WI38 (cell line): ENCODE measurements at regions not wholly inside any gene's neighbourhood (a gene's known extent, or its start where the extent isn't known, plus 50 kb on each side); places are given as distances from the start of the nearest gene placed in this dataset.
"Not testable (repeated sequence)": the region's sequence is repeated elsewhere in the genome, so short reads cannot be mapped to it uniquely, and the experiment has no call there.

Experiments
- H3K4me3 ChIP-seq: 2 replicates; pipeline ENCODE4 v1.5.1; 2011; ENCODE audit warnings: low read depth, mild to moderate bottlenecking, control low read depth, low read length
- CTCF ChIP-seq: IDR thresholded peaks from 2 replicates; pipeline ENCODE4 v1.5.1; 2012; ENCODE audit warnings: low read depth, mild to moderate bottlenecking, control low read depth, low read length

DNA sequence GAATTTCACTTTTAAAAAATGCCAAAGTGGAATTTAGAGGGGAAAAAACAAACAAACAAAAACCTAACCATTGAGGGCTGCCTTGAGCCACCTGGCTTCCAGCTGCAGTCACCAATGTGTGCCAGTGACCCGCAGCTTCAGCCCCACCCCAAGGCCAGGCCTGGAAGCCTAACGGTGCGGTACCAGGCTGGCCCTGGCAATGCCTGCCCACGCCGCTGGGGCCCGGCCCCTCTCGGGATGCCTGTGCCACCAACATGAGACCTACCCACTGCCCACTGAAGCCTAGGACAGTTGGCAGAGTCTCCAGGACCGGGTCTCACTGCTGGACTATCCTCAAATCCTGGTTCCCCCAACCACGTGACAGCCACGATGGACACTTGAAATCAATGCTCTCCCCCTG, 96.6 kb downstream of the NCOR2 start:
- TF ChIP-seq CTCF: no peak
- H3K4me3 ChIP-seq: no peak overlapping the region

- H3K4me3 ChIP-seq: no peak overlapping the region
- no peak for TF ChIP-seq CTCF
These were observed 97.3 kb downstream of the NCOR2 start for GRCh38 chr12:124470139-124470538.

DNA sequence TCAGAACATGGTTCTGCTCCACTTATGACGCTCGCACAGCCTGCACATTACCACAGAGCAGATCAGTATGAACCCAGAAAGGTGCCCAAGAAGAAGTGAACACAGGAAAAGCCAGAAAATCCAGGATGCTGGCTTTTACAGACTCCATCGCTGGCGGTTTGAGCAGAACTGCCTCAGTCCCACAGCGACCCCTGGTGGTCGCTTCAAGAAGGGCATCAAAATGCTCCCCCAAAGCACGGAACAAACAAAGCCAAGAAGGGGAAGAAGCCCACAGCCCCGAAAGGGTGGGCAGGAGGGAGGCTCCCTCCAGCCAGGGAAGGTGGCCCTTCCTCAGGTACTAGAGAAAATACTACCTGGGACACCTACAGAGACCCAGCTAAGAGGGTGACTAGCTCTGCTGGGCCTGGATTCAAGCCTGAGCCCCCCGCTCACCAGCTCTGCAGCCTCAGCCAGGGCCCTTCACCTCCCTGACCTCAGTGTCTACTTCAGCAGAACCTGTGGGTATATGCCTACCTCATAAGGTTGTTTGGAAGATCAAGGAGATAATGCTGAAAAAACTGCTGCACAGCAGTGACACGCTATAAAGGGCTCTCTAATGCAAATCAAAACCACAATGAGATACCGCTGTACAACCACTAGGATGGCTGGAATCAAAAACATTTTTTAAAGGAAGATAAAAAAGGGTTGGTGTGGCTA, 98.1 kb downstream of the NCOR2 start:
- TF ChIP-seq CTCF: peak; percentile 64
- H3K4me3 ChIP-seq: no peak overlapping the region

DNA sequence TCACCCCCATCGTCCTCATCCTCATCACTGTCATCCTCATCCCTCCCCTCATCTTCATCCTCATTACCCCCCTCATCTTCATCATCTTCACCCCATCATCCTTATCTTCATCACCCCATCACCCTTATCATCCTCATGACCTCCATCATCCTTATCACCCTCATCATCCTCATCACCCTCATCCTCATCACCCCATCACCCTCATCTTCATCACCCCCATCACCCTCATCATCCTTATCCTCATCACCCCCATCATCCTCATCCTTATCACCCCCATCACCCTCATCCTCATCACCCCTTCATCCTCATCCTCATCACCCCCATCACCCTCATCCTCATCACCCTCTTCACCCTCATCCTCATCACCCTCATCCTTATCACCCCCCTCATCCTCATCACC, 99.9 kb downstream of the NCOR2 start:
- not testable (repeated sequence) for H3K4me3 ChIP-seq

DNA sequence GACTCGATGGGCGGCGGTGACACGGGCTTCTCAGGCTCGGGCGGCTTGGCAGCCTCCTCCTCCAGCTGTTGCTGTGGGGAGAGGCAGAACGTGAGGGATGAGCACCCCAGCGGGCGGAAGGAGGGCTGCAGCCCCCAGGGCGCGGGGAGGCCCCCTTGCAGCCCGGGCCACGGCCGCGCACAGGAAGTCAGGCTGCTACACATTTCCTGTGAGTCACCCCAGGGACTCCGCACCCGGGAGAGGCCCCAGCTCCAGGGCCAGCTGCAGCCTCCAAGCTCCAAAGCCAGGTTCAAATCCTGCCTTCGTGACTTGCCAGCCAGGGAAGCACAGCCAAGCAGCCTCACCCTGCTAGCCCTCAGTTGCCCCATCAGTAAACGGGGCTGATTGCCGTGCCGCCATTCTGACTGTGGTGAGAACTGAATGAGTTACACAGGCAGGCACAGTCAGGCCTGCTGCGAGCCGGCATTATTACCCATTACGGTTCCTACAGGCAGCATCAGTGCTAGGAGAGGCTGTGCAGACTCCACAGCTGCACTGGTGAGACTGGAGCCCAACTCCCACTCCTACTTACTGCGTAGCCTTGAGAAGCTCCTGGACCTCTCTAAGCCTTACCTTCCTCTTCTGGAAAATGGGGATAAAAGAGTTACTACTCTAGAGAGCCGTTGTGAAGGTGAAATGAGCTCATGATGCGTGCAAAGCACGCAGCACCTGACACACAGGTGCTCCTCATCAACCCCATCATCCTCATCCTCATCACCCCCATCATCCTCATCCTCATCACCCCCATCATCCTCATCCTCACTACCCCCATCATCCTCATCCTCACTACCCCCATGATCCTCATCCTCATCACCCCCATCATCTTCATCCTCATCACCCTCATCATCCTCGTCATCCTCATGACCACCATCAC, 100.9 kb downstream of the NCOR2 start:
- H3K4me3 ChIP-seq: no peak overlapping the region
- TF ChIP-seq CTCF: no peak

- H3K4me3 ChIP-seq: no peak overlapping the region
- no peak for TF ChIP-seq CTCF
These were observed 101.9 kb downstream of the NCOR2 start for GRCh38 chr12:124465473-124465872.

- no peak for TF ChIP-seq CTCF
- H3K4me3 ChIP-seq: no peak overlapping the region
These were observed 102.6 kb downstream of the NCOR2 start for GRCh38 chr12:124464830-124465229.
